HG02840 (cell line): ENCODE measurements at regions not wholly inside any gene's neighbourhood (a gene's known extent, or its start where the extent isn't known, plus 50 kb on each side); places are given as distances from the start of the nearest gene placed in this dataset.
"Not testable (repeated sequence)": the region's sequence is repeated elsewhere in the genome, so short reads cannot be mapped to it uniquely, and the experiment has no call there.

ENCODE experiments used
- ATAC-seq: cut with Tn5 transposase; IDR thresholded peaks from one replicate; pipeline ENCODE4 v1.9.1; 2021; ENCODE audit warnings: mild to moderate bottlenecking, moderate library complexity, moderate number of reproducible peaks; ENCODE audit not compliant: unreplicated experiment, low FRiP score

GRCh38 chr3:81851176-81851575 lies 89.7 kb upstream of the GBE1 start:
- ATAC-seq: no peak

GRCh38 chr3:81846988-81847387 lies 85.5 kb upstream of the GBE1 start:
- ATAC-seq: no peak

GRCh38 chr3:81841540-81841939 lies 80.1 kb upstream of the GBE1 start:
- ATAC-seq: no peak

GRCh38 chr3:81839504-81840094 lies 78.2 kb upstream of the GBE1 start:
- no peak for ATAC-seq

GRCh38 chr3:81838457-81838856 lies 77.0 kb upstream of the GBE1 start:
- ATAC-seq: no peak

GRCh38 chr3:81837071-81837593 lies 75.7 kb upstream of the GBE1 start:
- no peak for ATAC-seq

GRCh38 chr3:81829937-81830336 lies 68.5 kb upstream of the GBE1 start:
- ATAC-seq: no peak

GRCh38 chr3:81829272-81829671 lies 67.8 kb upstream of the GBE1 start:
- ATAC-seq: not testable (repeated sequence)

- ATAC-seq: peak; percentile 93
Measured at GRCh38 chr3:81823882-81824395, 62.5 kb upstream of the GBE1 start.

- no peak for ATAC-seq
Measured at GRCh38 chr3:81823086-81823485, 61.6 kb upstream of the GBE1 start.

- ATAC-seq: peak; percentile 98
Measured at GRCh38 chr3:81816473-81817250, 55.2 kb upstream of the GBE1 start.

GRCh38 chr3:81812098-81812497 lies 50.7 kb upstream of the GBE1 start:
- not testable (repeated sequence) for ATAC-seq
